Activated CD4-positive, alpha-beta T cell treated with anti-CD3 and anti-CD28 coated beads, Interleukin-2, amount 10 ng/mL, durations not matched to agents 24 days and 14 days (primary cell): ENCODE measurements at regions not wholly inside any gene's neighbourhood (a gene's known extent, or its start where the extent isn't known, plus 50 kb on each side); places are given as distances from the start of the nearest gene placed in this dataset.
A peak's percentile ranks its signal among the peaks of the same experiment; 100 is the strongest.

Experiments
- DNase-seq: peaks from one replicate; pipeline ENCODE4 v3.0.0; 2022
- H3K27ac Mint-ChIP-seq: one replicate; pipeline ENCODE4 v1.8.0; 2022; ENCODE audit warnings: mild to moderate bottlenecking, mixed read lengths
- H3K27me3 Mint-ChIP-seq: one replicate; pipeline ENCODE4 v1.8.0; 2022; ENCODE audit warnings: mixed read lengths
- H3K36me3 Mint-ChIP-seq: one replicate; pipeline ENCODE4 v1.8.0; 2022; ENCODE audit warnings: low read depth, mild to moderate bottlenecking, mixed read lengths
- H3K4me1 Mint-ChIP-seq: one replicate; pipeline ENCODE4 v1.8.0; 2021; ENCODE audit warnings: mixed read lengths
- H3K4me3 Mint-ChIP-seq: one replicate; pipeline ENCODE4 v1.8.0; 2022; ENCODE audit warnings: mild to moderate bottlenecking, moderate library complexity, mixed read lengths
- H3K9me3 Mint-ChIP-seq: one replicate; pipeline ENCODE4 v1.8.0; 2021; ENCODE audit warnings: mixed read lengths
- intact Hi-C: fragments of 100-400 bp; cut with micrococcal nuclease; formaldehyde crosslinking; loops from one replicate; pipeline ENCODE4 v1.15.1; 2023

GRCh38 chr5:158388021-158388420 is 529.1 kb upstream of the CLINT1 start:
- intact Hi-C loops = no loop called here
- no peaks in the 10 kb centered on the region for H3K36me3 Mint-ChIP-seq
- H3K4me1 Mint-ChIP-seq = no peaks in the 10 kb centered on the region
- DNase-seq = no peak
- H3K9me3 Mint-ChIP-seq = peaks cover 8% of the 10 kb centered on the region
- H3K27ac Mint-ChIP-seq = no peak overlapping the region
- H3K4me3 Mint-ChIP-seq = no peak overlapping the region
- no peaks in the 10 kb centered on the region for H3K27me3 Mint-ChIP-seq

- Mint-ChIP-seq H3K27ac (no peak overlapping the region), H3K4me1 (no peaks in the 10 kb centered on the region), H3K4me3 (no peak overlapping the region), H3K9me3 (peaks cover 8% of the 10 kb centered on the region), H3K36me3 (no peaks in the 10 kb centered on the region), H3K27me3 (no peaks in the 10 kb centered on the region)
- DNase-seq = no peak
- intact Hi-C loops = no loop called here
Measured at GRCh38 chr5:158387499-158387898, 528.6 kb upstream of the CLINT1 start.

- Mint-ChIP-seq H3K9me3 (peaks cover 8% of the 10 kb centered on the region), H3K27ac (no peak overlapping the region), H3K36me3 (no peaks in the 10 kb centered on the region), H3K4me1 (no peaks in the 10 kb centered on the region), H3K27me3 (no peaks in the 10 kb centered on the region), H3K4me3 (no peak overlapping the region)
- intact Hi-C loops = no loop called here
- no peak for DNase-seq
Measured at GRCh38 chr5:158385982-158386381, 527.0 kb upstream of the CLINT1 start.

- H3K4me1 Mint-ChIP-seq = no peaks in the 10 kb centered on the region
- H3K27me3 Mint-ChIP-seq = no peaks in the 10 kb centered on the region
- no peak for DNase-seq
- intact Hi-C loops = no loop called here
- H3K9me3 Mint-ChIP-seq = peaks cover 8% of the 10 kb centered on the region
- no peak overlapping the region for H3K27ac Mint-ChIP-seq
- no peaks in the 10 kb centered on the region for H3K36me3 Mint-ChIP-seq
- no peak overlapping the region for H3K4me3 Mint-ChIP-seq
Measured at GRCh38 chr5:158384535-158385481, 525.9 kb upstream of the CLINT1 start.

GRCh38 chr5:158383486-158383885 is 524.5 kb upstream of the CLINT1 start:
- intact Hi-C loops = no loop called here
- Mint-ChIP-seq H3K9me3 (peaks cover 8% of the 10 kb centered on the region), H3K4me3 (no peak overlapping the region)

GRCh38 chr5:158382473-158382872 is 523.5 kb upstream of the CLINT1 start:
- Mint-ChIP-seq H3K9me3 (peaks cover 8% of the 10 kb centered on the region), H3K36me3 (no peaks in the 10 kb centered on the region), H3K4me1 (no peaks in the 10 kb centered on the region), H3K27ac (no peak overlapping the region), H3K27me3 (no peaks in the 10 kb centered on the region), H3K4me3 (no peak overlapping the region)
- intact Hi-C loops = no loop called here
- peak; percentile 68 for DNase-seq

More at GRCh38 chr5:158383486-158383885, 524.5 kb upstream of the CLINT1 start:
- no peak for DNase-seq
- no peaks in the 10 kb centered on the region for H3K4me1 Mint-ChIP-seq
- H3K27me3 Mint-ChIP-seq = no peaks in the 10 kb centered on the region
- H3K27ac Mint-ChIP-seq = no peak overlapping the region
- no peaks in the 10 kb centered on the region for H3K36me3 Mint-ChIP-seq

GRCh38 chr5:158381614-158382160 is 522.7 kb upstream of the CLINT1 start:
- intact Hi-C loops = no loop called here
- Mint-ChIP-seq H3K27me3 (no peaks in the 10 kb centered on the region), H3K36me3 (no peaks in the 10 kb centered on the region), H3K9me3 (peaks cover 8% of the 10 kb centered on the region), H3K4me1 (no peaks in the 10 kb centered on the region), H3K4me3 (no peak overlapping the region), H3K27ac (no peak overlapping the region)
- no peak for DNase-seq

GRCh38 chr5:158380661-158381060 is 521.7 kb upstream of the CLINT1 start:
- H3K9me3 Mint-ChIP-seq = peaks cover 5% of the 10 kb centered on the region
- no peaks in the 10 kb centered on the region for H3K4me1 Mint-ChIP-seq
- H3K36me3 Mint-ChIP-seq = no peaks in the 10 kb centered on the region
- H3K27ac Mint-ChIP-seq = no peak overlapping the region
- H3K4me3 Mint-ChIP-seq = no peak overlapping the region
- H3K27me3 Mint-ChIP-seq = no peaks in the 10 kb centered on the region
- intact Hi-C loops = no loop called here
- DNase-seq = no peak

GRCh38 chr5:158378931-158379330 is 520.0 kb upstream of the CLINT1 start:
- Mint-ChIP-seq H3K9me3 (peaks cover 4% of the 10 kb centered on the region), H3K4me3 (no peak overlapping the region), H3K27ac (no peak overlapping the region), H3K4me1 (no peaks in the 10 kb centered on the region), H3K36me3 (no peaks in the 10 kb centered on the region), H3K27me3 (no peaks in the 10 kb centered on the region)
- intact Hi-C loops = no loop called here
- no peak for DNase-seq

GRCh38 chr5:158376679-158377078 is 517.7 kb upstream of the CLINT1 start:
- no peak overlapping the region for H3K27ac Mint-ChIP-seq
- H3K4me3 Mint-ChIP-seq = no peak overlapping the region
- no peaks in the 10 kb centered on the region for H3K36me3 Mint-ChIP-seq
- peaks cover 4% of the 10 kb centered on the region for H3K9me3 Mint-ChIP-seq
- DNase-seq = no peak
- no peaks in the 10 kb centered on the region for H3K27me3 Mint-ChIP-seq
- intact Hi-C loops = no loop called here
- no peaks in the 10 kb centered on the region for H3K4me1 Mint-ChIP-seq

GRCh38 chr5:158375531-158375930 is 516.6 kb upstream of the CLINT1 start:
- H3K36me3 Mint-ChIP-seq = no peaks in the 10 kb centered on the region
- no peaks in the 10 kb centered on the region for H3K27me3 Mint-ChIP-seq
- no peak overlapping the region for H3K4me3 Mint-ChIP-seq
- DNase-seq = no peak
- intact Hi-C loops = no loop called here
- H3K9me3 Mint-ChIP-seq = peaks cover 4% of the 10 kb centered on the region
- H3K27ac Mint-ChIP-seq = no peak overlapping the region
- H3K4me1 Mint-ChIP-seq = no peaks in the 10 kb centered on the region

GRCh38 chr5:158373608-158374395 is 514.9 kb upstream of the CLINT1 start:
- Mint-ChIP-seq H3K9me3 (peaks cover 4% of the 10 kb centered on the region), H3K27me3 (no peaks in the 10 kb centered on the region), H3K4me3 (no peak overlapping the region), H3K36me3 (no peaks in the 10 kb centered on the region), H3K4me1 (no peaks in the 10 kb centered on the region), H3K27ac (no peak overlapping the region)
- DNase-seq = no peak
- intact Hi-C loops = no loop called here

GRCh38 chr5:158369241-158369640 is 510.3 kb upstream of the CLINT1 start:
- Mint-ChIP-seq H3K9me3 (no peaks in the 10 kb centered on the region), H3K27me3 (no peaks in the 10 kb centered on the region), H3K4me1 (no peaks in the 10 kb centered on the region), H3K27ac (no peak overlapping the region), H3K4me3 (no peak overlapping the region), H3K36me3 (no peaks in the 10 kb centered on the region)
- intact Hi-C loops = no loop called here
- no peak for DNase-seq

- intact Hi-C loops = no loop called here
- no peaks in the 10 kb centered on the region for H3K36me3 Mint-ChIP-seq
- no peak for DNase-seq
- no peaks in the 10 kb centered on the region for H3K4me1 Mint-ChIP-seq
- H3K4me3 Mint-ChIP-seq = no peak overlapping the region
- H3K9me3 Mint-ChIP-seq = no peaks in the 10 kb centered on the region
- no peaks in the 10 kb centered on the region for H3K27me3 Mint-ChIP-seq
- H3K27ac Mint-ChIP-seq = no peak overlapping the region
Measured at GRCh38 chr5:158368686-158369085, 509.7 kb upstream of the CLINT1 start.
